ENCODE measurements at regions not wholly inside any gene's neighbourhood (a gene's known extent, or its start where the extent isn't known, plus 50 kb on each side); places are given as distances from the start of the nearest gene placed in this dataset.
"Not testable (repeated sequence)": the region's sequence is repeated elsewhere in the genome, so short reads cannot be mapped to it uniquely, and the experiment has no call there.

DNA sequence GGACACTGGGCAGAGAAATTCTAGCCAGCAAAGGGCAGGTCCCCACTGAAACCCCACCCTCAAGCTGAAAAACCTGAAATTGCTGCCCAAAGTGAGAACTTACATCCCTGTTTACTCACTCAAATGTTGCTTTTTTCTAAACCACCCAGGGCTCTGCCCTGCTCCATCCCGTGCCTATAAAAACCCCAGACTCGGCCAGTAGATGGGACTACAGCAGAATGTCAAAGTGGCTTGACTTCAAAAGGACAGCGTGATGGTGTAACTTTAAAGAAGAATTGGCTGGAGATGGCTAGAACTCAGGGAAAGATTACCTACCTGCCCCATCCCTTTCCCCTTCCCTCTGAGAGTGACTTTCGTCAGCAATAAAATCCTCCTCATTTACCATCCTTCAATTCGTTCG lies 246.9 kb downstream of the PYDC2 start:
- WGBS (ENCODE audit: insufficient coverage): 86% methylated on average over 3 of the region's 6 CpGs
- H3K9me3 ChIP-seq (ENCODE audit: control insufficient read depth, insufficient read depth, low read length): no peaks in the 10 kb centered on the region
- no peak for DNase-seq (ENCODE audit: low read depth in 4 of 6, low spot score in 6 of 6)
- H3K27ac ChIP-seq (ENCODE audit: low read depth, low read length): no peak overlapping the region
- H3K4me1 ChIP-seq (ENCODE audit: control insufficient read depth, insufficient read depth, low read length): no peaks in the 10 kb centered on the region
- no peak overlapping the region for H3K4me3 ChIP-seq (ENCODE audit: low read depth, low read length)
- H3K27me3 ChIP-seq (ENCODE audit: control insufficient read depth, insufficient read depth, low read length): no peaks in the 10 kb centered on the region
- H3K36me3 ChIP-seq (ENCODE audit: control insufficient read depth, insufficient read depth, low read length): no peaks in the 10 kb centered on the region

DNA sequence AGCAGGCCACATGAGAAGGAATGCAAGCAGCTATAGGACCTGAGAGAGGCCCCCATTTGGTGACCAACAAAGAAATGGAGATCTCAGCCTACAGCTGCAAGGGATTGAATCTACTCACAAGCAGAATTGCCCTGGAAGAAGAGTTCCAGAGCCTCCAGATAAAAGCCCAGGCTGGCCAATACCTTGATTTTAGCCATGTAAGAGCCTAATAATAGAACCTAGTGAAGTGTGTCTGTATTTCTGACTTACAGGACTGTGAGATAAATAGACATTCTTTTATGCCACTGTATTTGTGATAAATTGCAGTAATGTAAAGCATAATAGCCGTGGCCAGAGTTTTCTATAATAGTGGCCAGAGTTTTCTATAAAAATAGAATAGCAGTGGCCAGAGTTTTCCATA lies 254.6 kb downstream of the PYDC2 start:
- H3K36me3 ChIP-seq (ENCODE audit: control insufficient read depth, insufficient read depth, low read length): no peaks in the 10 kb centered on the region
- WGBS (ENCODE audit: insufficient coverage): no CpG with 5 or more reads among the region's 1 CpG

DNA sequence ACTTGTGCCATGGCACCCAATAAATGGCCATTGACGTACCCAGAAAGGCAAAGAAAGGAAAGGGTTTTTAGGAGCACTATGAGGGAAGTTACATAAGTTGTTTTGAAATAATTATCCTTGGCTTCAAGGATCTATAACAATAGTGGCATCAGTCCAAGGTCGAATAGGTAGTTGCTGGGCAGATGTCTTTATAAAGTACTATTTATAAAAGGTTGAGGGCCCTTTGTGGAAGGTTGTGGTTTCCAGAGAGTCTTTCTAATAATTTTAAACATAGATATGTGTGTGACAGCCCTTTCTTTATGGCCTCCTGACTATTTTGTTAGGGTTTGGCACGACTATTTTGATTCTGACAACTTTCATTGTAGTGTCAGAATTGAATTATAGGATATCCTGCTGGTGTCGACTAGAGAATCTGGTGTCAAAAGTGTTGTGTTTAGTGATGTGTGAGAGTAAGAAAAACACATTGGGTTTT lies 260.5 kb downstream of the PYDC2 start:
- no peak overlapping the region for H3K27ac ChIP-seq (ENCODE audit: low read depth, low read length)
- WGBS (ENCODE audit: insufficient coverage): 76% methylated on average over 2 of the region's 4 CpGs
- no peak overlapping the region for H3K4me3 ChIP-seq (ENCODE audit: low read depth, low read length)
- H3K9me3 ChIP-seq (ENCODE audit: control insufficient read depth, insufficient read depth, low read length): no peaks in the 10 kb centered on the region
- no peaks in the 10 kb centered on the region for H3K4me1 ChIP-seq (ENCODE audit: control insufficient read depth, insufficient read depth, low read length)
- H3K36me3 ChIP-seq (ENCODE audit: control insufficient read depth, insufficient read depth, low read length): no peaks in the 10 kb centered on the region
- DNase-seq (ENCODE audit: low read depth in 4 of 6, low spot score in 6 of 6): no peak
- no peaks in the 10 kb centered on the region for H3K27me3 ChIP-seq (ENCODE audit: control insufficient read depth, insufficient read depth, low read length)

More for the DNA sequence above, 254.6 kb downstream of the PYDC2 start:
- Histone ChIP-seq H3K27me3 (ENCODE audit: control insufficient read depth, insufficient read depth, low read length) (no peaks in the 10 kb centered on the region), H3K9me3 (ENCODE audit: control insufficient read depth, insufficient read depth, low read length) (no peaks in the 10 kb centered on the region), H3K4me1 (ENCODE audit: control insufficient read depth, insufficient read depth, low read length) (no peaks in the 10 kb centered on the region), H3K27ac (ENCODE audit: low read depth, low read length) (no peak overlapping the region), H3K4me3 (ENCODE audit: low read depth, low read length) (no peak overlapping the region)
- no peak for DNase-seq (ENCODE audit: low read depth in 4 of 6, low spot score in 6 of 6)

DNA sequence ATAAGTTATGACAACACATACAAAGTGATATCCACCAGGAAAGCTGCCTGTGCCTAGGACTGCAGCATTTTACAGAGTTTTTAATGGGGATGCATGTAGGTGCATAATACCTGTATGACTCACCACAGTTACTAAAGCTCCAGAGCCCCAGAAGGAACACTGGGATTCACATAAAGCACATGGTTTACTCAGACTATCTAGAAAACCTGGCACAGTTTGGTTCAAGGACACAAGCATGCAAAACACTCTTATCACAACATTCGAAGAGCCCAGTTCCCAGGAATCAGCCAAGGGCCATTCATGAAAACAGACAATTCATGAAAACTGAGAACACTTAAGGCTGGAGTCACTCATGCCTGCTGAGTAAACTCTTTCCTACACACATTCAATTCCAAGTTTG lies 261.0 kb downstream of the PYDC2 start:
- H3K4me3 ChIP-seq (ENCODE audit: low read depth, low read length): no peak overlapping the region
- no peaks in the 10 kb centered on the region for H3K36me3 ChIP-seq (ENCODE audit: control insufficient read depth, insufficient read depth, low read length)
- WGBS (ENCODE audit: insufficient coverage): 56% methylated on average over 1 of the region's 1 CpG
- H3K4me1 ChIP-seq (ENCODE audit: control insufficient read depth, insufficient read depth, low read length): no peaks in the 10 kb centered on the region
- no peak overlapping the region for H3K27ac ChIP-seq (ENCODE audit: low read depth, low read length)
- DNase-seq (ENCODE audit: low read depth in 4 of 6, low spot score in 6 of 6): peak in 1 of 6 donors; percentile 3
- H3K27me3 ChIP-seq (ENCODE audit: control insufficient read depth, insufficient read depth, low read length): no peaks in the 10 kb centered on the region
- H3K9me3 ChIP-seq (ENCODE audit: control insufficient read depth, insufficient read depth, low read length): no peaks in the 10 kb centered on the region

GRCh38 chr3:191727338-191727737 lies 266.4 kb downstream of the PYDC2 start:
- no peaks in the 10 kb centered on the region for H3K9me3 ChIP-seq (ENCODE audit: control insufficient read depth, insufficient read depth, low read length)
- H3K36me3 ChIP-seq (ENCODE audit: control insufficient read depth, insufficient read depth, low read length): no peaks in the 10 kb centered on the region
- DNase-seq (ENCODE audit: low read depth in 4 of 6, low spot score in 6 of 6): no peak
- no peak overlapping the region for H3K4me3 ChIP-seq (ENCODE audit: low read depth, low read length)
- no peak overlapping the region for H3K27ac ChIP-seq (ENCODE audit: low read depth, low read length)
- no peaks in the 10 kb centered on the region for H3K4me1 ChIP-seq (ENCODE audit: control insufficient read depth, insufficient read depth, low read length)
- no peaks in the 10 kb centered on the region for H3K27me3 ChIP-seq (ENCODE audit: control insufficient read depth, insufficient read depth, low read length)
- no CpG with 5 or more reads among the region's 1 CpG for WGBS (ENCODE audit: insufficient coverage)

GRCh38 chr3:191728186-191728585 lies 267.2 kb downstream of the PYDC2 start:
- Histone ChIP-seq H3K9me3 (ENCODE audit: control insufficient read depth, insufficient read depth, low read length) (no peaks in the 10 kb centered on the region), H3K36me3 (ENCODE audit: control insufficient read depth, insufficient read depth, low read length) (no peaks in the 10 kb centered on the region), H3K4me1 (ENCODE audit: control insufficient read depth, insufficient read depth, low read length) (no peaks in the 10 kb centered on the region), H3K27me3 (ENCODE audit: control insufficient read depth, insufficient read depth, low read length) (no peaks in the 10 kb centered on the region), H3K4me3 (ENCODE audit: low read depth, low read length) (no peak overlapping the region), H3K27ac (ENCODE audit: low read depth, low read length) (no peak overlapping the region)
- DNase-seq (ENCODE audit: low read depth in 4 of 6, low spot score in 6 of 6): no peak
- WGBS (ENCODE audit: insufficient coverage): no CpG with 5 or more reads among the region's 1 CpG

DNA sequence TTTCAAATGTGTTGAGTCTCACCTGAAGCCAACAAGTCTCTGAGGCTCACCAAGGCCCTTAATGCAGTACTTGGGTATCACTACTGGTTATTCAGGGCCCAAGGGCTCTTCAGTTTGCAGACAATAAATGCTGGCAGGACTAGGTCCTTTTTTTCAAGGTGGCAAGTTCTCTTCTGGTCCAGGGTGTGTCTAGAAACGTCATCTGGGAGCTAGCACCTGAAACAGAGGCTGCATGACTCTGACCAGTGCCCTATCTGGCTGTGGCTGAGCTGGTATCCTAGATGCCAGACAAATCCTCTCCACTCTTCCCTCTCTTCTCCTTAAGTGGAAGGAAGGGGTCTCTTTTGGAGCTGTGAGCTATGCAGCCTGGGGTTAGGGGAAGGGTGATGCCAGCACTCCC lies 276.8 kb downstream of the PYDC2 start:
- H3K27ac ChIP-seq (ENCODE audit: low read depth, low read length): no peak overlapping the region
- H3K4me3 ChIP-seq (ENCODE audit: low read depth, low read length): no peak overlapping the region
- H3K27me3 ChIP-seq (ENCODE audit: control insufficient read depth, insufficient read depth, low read length): no peaks in the 10 kb centered on the region
- H3K36me3 ChIP-seq (ENCODE audit: control insufficient read depth, insufficient read depth, low read length): no peaks in the 10 kb centered on the region
- WGBS (ENCODE audit: insufficient coverage): 60% methylated on average over 1 of the region's 1 CpG
- H3K9me3 ChIP-seq (ENCODE audit: control insufficient read depth, insufficient read depth, low read length): peaks cover 4% of the 10 kb centered on the region
- H3K4me1 ChIP-seq (ENCODE audit: control insufficient read depth, insufficient read depth, low read length): no peaks in the 10 kb centered on the region
- DNase-seq (ENCODE audit: low read depth in 4 of 6, low spot score in 6 of 6): no peak

- Histone ChIP-seq H3K4me1 (ENCODE audit: control insufficient read depth, insufficient read depth, low read length) (no peaks in the 10 kb centered on the region), H3K4me3 (ENCODE audit: low read depth, low read length) (no peak overlapping the region), H3K27ac (ENCODE audit: low read depth, low read length) (no peak overlapping the region), H3K36me3 (ENCODE audit: control insufficient read depth, insufficient read depth, low read length) (no peaks in the 10 kb centered on the region), H3K27me3 (ENCODE audit: control insufficient read depth, insufficient read depth, low read length) (no peaks in the 10 kb centered on the region), H3K9me3 (ENCODE audit: control insufficient read depth, insufficient read depth, low read length) (peaks cover 6% of the 10 kb centered on the region)
- no peak for DNase-seq (ENCODE audit: low read depth in 4 of 6, low spot score in 6 of 6)
- WGBS (ENCODE audit: insufficient coverage): 71% methylated on average over 1 of the region's 2 CpGs
Observed at GRCh38 chr3:191740712-191741111, 279.7 kb downstream of the PYDC2 start.

GRCh38 chr3:191741847-191742350 lies 280.9 kb downstream of the PYDC2 start:
- not testable (repeated sequence) for H3K27ac ChIP-seq (ENCODE audit: low read depth, low read length); H3K4me3 ChIP-seq (ENCODE audit: low read depth, low read length); H3K9me3 ChIP-seq (ENCODE audit: control insufficient read depth, insufficient read depth, low read length); H3K4me1 ChIP-seq (ENCODE audit: control insufficient read depth, insufficient read depth, low read length); H3K36me3 ChIP-seq (ENCODE audit: control insufficient read depth, insufficient read depth, low read length); H3K27me3 ChIP-seq (ENCODE audit: control insufficient read depth, insufficient read depth, low read length); DNase-seq (ENCODE audit: low read depth in 4 of 6, low spot score in 6 of 6)
- WGBS (ENCODE audit: insufficient coverage): 60% methylated on average over 1 of the region's 1 CpG

- DNase-seq (ENCODE audit: low read depth in 4 of 6, low spot score in 6 of 6): no peak
- Histone ChIP-seq H3K9me3 (ENCODE audit: control insufficient read depth, insufficient read depth, low read length) (peaks cover 6% of the 10 kb centered on the region), H3K27me3 (ENCODE audit: control insufficient read depth, insufficient read depth, low read length) (no peaks in the 10 kb centered on the region), H3K36me3 (ENCODE audit: control insufficient read depth, insufficient read depth, low read length) (no peaks in the 10 kb centered on the region), H3K4me1 (ENCODE audit: control insufficient read depth, insufficient read depth, low read length) (no peaks in the 10 kb centered on the region), H3K4me3 (ENCODE audit: low read depth, low read length) (no peak overlapping the region), H3K27ac (ENCODE audit: low read depth, low read length) (no peak overlapping the region)
- WGBS (ENCODE audit: insufficient coverage): 96% methylated on average over 9 of the region's 11 CpGs
Observed at GRCh38 chr3:191743283-191743682, 282.3 kb downstream of the PYDC2 start.
